ENCODE measurements at regions not wholly inside any gene's neighbourhood (a gene's known extent, or its start where the extent isn't known, plus 50 kb on each side); places are given as distances from the start of the nearest gene placed in this dataset.

DNA sequence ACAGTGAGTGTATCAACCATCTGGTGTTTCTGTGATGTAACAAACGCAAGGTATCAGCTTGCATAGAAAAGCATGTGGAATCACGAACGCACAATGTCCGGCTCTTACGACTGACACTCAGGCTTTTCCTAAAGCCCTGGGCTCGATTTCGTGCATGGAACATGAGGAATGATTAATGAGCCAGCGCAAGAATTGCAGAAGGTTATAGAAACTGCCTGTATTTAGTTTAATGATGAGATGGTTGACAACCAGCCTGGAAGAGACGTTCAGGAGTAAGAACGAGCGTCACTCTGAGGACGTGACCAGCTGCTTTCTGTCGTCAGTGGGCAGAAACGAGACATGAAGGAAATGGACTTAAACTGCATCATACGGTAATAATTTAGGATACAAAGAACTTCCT, 497.6 kb downstream of the IRX1 start:
- TF ChIP-seq, protein P1, sequence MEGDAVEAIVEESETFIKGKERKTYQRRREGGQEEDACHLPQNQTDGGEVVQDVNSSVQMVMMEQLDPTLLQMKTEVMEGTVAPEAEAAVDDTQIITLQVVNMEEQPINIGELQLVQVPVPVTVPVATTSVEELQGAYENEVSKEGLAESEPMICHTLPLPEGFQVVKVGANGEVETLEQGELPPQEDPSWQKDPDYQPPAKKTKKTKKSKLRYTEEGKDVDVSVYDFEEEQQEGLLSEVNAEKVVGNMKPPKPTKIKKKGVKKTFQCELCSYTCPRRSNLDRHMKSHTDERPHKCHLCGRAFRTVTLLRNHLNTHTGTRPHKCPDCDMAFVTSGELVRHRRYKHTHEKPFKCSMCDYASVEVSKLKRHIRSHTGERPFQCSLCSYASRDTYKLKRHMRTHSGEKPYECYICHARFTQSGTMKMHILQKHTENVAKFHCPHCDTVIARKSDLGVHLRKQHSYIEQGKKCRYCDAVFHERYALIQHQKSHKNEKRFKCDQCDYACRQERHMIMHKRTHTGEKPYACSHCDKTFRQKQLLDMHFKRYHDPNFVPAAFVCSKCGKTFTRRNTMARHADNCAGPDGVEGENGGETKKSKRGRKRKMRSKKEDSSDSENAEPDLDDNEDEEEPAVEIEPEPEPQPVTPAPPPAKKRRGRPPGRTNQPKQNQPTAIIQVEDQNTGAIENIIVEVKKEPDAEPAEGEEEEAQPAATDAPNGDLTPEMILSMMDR (conservative IDR thresholded peaks at IDR 0.05): no peak
- Mint-ChIP-seq H3K4me1 (no peaks in the 10 kb centered on the region), H3K27ac (no peak overlapping the region), H3K4me3 (no peak overlapping the region), H3K36me3 (ENCODE audit: low read depth) (no peaks in the 10 kb centered on the region), H3K9me3 (no peaks in the 10 kb centered on the region), H3K27me3 (ENCODE audit: insufficient read depth) (peaks cover 1% of the 10 kb centered on the region)
- no peaks in the 10 kb centered on the region for H3K36me3 ChIP-seq (ENCODE audit: control insufficient read depth, insufficient read depth, low read length)
- H3K27ac ChIP-seq (ENCODE audit: low read depth, low read length): no peak overlapping the region
- DNase-seq: no peak
- H3K27me3 ChIP-seq (ENCODE audit: control insufficient read depth, insufficient read depth, low read length, poor library complexity, severe bottlenecking): no peaks in the 10 kb centered on the region
- no peak overlapping the region for H3K4me3 ChIP-seq (ENCODE audit: low read length)
- WGBS, 2 experiments (ENCODE audit: insufficient coverage in 1 of 2, insufficient read length in 1 of 2): 90 to 93% methylated on average over 15 of the region's 15 CpGs
- no peaks in the 10 kb centered on the region for H3K9me3 ChIP-seq (ENCODE audit: control insufficient read depth, low read length)
- H3K4me1 ChIP-seq (ENCODE audit: control insufficient read depth, insufficient read depth, low read length): no peaks in the 10 kb centered on the region
- no peak overlapping the region for H3K9ac ChIP-seq (ENCODE audit: extremely low read depth, low read length, poor library complexity, severe bottlenecking)

DNA sequence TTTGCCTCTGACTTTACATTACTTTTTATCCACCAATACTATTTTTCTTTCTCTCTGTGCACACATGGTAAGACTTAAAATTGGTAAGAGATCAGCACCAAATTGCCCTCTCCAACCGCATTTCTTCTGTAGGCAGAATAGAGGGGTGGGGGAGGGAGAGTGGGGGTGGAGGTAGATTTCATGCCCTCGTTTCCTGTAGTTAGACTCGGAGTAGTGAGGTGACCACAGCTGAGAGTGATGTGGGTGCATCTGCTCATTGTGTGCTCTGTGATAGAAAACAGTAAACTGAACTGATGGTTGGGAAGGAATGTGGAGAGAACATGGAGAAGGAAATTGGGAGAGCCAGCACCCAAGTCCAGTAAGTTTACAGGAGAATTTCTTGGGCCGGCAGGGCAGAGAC, 498.3 kb downstream of the IRX1 start:
- Mint-ChIP-seq H3K27me3 (ENCODE audit: insufficient read depth) (peaks cover 1% of the 10 kb centered on the region), H3K9me3 (no peaks in the 10 kb centered on the region), H3K4me1 (no peaks in the 10 kb centered on the region), H3K36me3 (ENCODE audit: low read depth) (no peaks in the 10 kb centered on the region), H3K27ac (no peak overlapping the region), H3K4me3 (no peak overlapping the region)
- no peak for DNase-seq
- no peaks in the 10 kb centered on the region for H3K36me3 ChIP-seq (ENCODE audit: control insufficient read depth, insufficient read depth, low read length)
- H3K9me3 ChIP-seq (ENCODE audit: control insufficient read depth, low read length): no peaks in the 10 kb centered on the region
- H3K4me3 ChIP-seq (ENCODE audit: low read length): no peak overlapping the region
- no peak overlapping the region for H3K27ac ChIP-seq (ENCODE audit: low read depth, low read length)
- TF ChIP-seq, protein P1 (conservative IDR thresholded peaks at IDR 0.05): no peak
- no peaks in the 10 kb centered on the region for H3K4me1 ChIP-seq (ENCODE audit: control insufficient read depth, insufficient read depth, low read length)
- H3K27me3 ChIP-seq (ENCODE audit: control insufficient read depth, insufficient read depth, low read length, poor library complexity, severe bottlenecking): no peaks in the 10 kb centered on the region
- no peak overlapping the region for H3K9ac ChIP-seq (ENCODE audit: extremely low read depth, low read length, poor library complexity, severe bottlenecking)
- 92 to 100% methylated on average over 1 to 4 of the region's 4 CpGs for WGBS, 2 experiments (ENCODE audit: insufficient coverage in 1 of 2, insufficient read length in 1 of 2)

DNA sequence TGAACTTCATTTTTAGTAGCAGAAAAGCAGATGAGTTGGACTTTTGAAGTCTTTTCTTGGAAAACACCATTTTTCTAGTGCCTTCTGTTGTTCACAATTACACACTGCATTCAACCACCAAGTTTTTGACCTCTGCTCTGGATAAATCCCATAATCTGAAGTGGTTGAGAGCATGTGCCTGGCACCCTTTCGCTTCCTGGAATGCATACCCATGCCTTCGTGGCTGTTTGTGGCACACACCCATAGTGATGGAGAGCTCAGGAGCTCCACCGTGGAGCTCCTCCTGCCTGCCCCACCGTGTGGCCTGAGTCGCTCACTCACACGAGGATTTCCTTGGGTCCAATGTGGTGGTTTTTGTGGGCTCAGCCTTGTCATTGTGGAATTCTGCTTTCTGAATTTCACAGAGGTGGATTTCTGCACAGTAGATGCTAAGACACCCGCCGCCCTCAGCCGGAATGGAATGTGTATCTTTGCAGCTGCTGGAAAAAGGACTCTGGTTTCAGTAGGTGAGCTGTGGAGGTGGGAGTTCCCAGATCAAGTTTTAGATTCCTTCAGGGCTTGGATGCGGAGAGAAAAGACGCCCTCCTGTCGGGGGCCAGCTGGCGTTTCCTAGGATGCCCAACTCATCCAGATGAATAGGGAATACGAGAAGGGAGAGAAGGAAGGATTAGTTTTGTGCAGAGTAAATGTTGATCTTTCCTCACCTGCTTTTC, 500.4 kb downstream of the IRX1 start:
- no peak for DNase-seq
- Histone ChIP-seq H3K27me3 (ENCODE audit: control insufficient read depth, insufficient read depth, low read length, poor library complexity, severe bottlenecking) (no peaks in the 10 kb centered on the region), H3K27ac (ENCODE audit: low read depth, low read length) (no peak overlapping the region), H3K4me1 (ENCODE audit: control insufficient read depth, insufficient read depth, low read length) (no peaks in the 10 kb centered on the region), H3K36me3 (ENCODE audit: control insufficient read depth, insufficient read depth, low read length) (no peaks in the 10 kb centered on the region), H3K9ac (ENCODE audit: extremely low read depth, low read length, poor library complexity, severe bottlenecking) (no peak overlapping the region), H3K9me3 (ENCODE audit: control insufficient read depth, low read length) (no peaks in the 10 kb centered on the region), H3K4me3 (ENCODE audit: low read length) (no peak overlapping the region)
- Mint-ChIP-seq H3K27ac (no peak overlapping the region), H3K4me1 (peaks cover 4% of the 10 kb centered on the region), H3K27me3 (ENCODE audit: insufficient read depth) (peaks cover 1% of the 10 kb centered on the region), H3K4me3 (no peak overlapping the region), H3K36me3 (ENCODE audit: low read depth) (no peaks in the 10 kb centered on the region), H3K9me3 (no peaks in the 10 kb centered on the region)
- TF ChIP-seq, protein P1 (conservative IDR thresholded peaks at IDR 0.05): no peak
- 90 to 94% methylated on average over 9 to 14 of the region's 14 CpGs for WGBS, 2 experiments (ENCODE audit: insufficient coverage in 1 of 2, insufficient read length in 1 of 2)

Data from endodermal cell (in vitro differentiated cells).